Nephron progenitor cell (in vitro differentiated cells): ENCODE measurements at regions not wholly inside any gene's neighbourhood (a gene's known extent, or its start where the extent isn't known, plus 50 kb on each side); places are given as distances from the start of the nearest gene placed in this dataset.

ENCODE experiments used
- DNase-seq: peaks from one replicate; pipeline ENCODE4 v3.0.0; 2021
- H3K27ac Mint-ChIP-seq: 2 replicates; pipeline ENCODE4 v1.8.0; 2021; ENCODE audit warnings: mild to moderate bottlenecking, moderate library complexity, mixed read lengths
- H3K27me3 Mint-ChIP-seq: 2 replicates; pipeline ENCODE4 v1.8.0; 2021; ENCODE audit warnings: mild to moderate bottlenecking, low read depth, mixed read lengths; ENCODE audit not compliant: poor library complexity
- H3K36me3 Mint-ChIP-seq: 2 replicates; pipeline ENCODE4 v1.8.0; 2021; ENCODE audit warnings: low read depth, mixed read lengths
- H3K4me1 Mint-ChIP-seq: 2 replicates; pipeline ENCODE4 v1.8.0; 2021; ENCODE audit warnings: mixed read lengths
- H3K4me3 Mint-ChIP-seq: 2 replicates; pipeline ENCODE4 v1.8.0; 2021; ENCODE audit warnings: mild to moderate bottlenecking, moderate library complexity, mixed read lengths
- H3K9me3 Mint-ChIP-seq: 2 replicates; pipeline ENCODE4 v1.8.0; 2021; ENCODE audit warnings: mild to moderate bottlenecking, moderate library complexity, mixed read lengths
- CTCF ChIP-seq: fragments of 200-600 bp; sonication (generic); IDR thresholded peaks from 2 replicates; pipeline ENCODE4 v1.5.0; 2021; ENCODE audit warnings: antibody characterized with exemption

- H3K27ac Mint-ChIP-seq, result no peak overlapping the region
- no peak for DNase-seq
- H3K9me3 Mint-ChIP-seq, result no peaks in the 10 kb centered on the region
- no peak for TF ChIP-seq CTCF
- H3K4me1 Mint-ChIP-seq, result no peaks in the 10 kb centered on the region
- H3K36me3 Mint-ChIP-seq, result no peaks in the 10 kb centered on the region
- H3K4me3 Mint-ChIP-seq, result no peak overlapping the region
- no peaks in the 10 kb centered on the region for H3K27me3 Mint-ChIP-seq
Measured at GRCh38 chr14:26281280-26281998, 316.4 kb downstream of the NOVA1 start.

DNA sequence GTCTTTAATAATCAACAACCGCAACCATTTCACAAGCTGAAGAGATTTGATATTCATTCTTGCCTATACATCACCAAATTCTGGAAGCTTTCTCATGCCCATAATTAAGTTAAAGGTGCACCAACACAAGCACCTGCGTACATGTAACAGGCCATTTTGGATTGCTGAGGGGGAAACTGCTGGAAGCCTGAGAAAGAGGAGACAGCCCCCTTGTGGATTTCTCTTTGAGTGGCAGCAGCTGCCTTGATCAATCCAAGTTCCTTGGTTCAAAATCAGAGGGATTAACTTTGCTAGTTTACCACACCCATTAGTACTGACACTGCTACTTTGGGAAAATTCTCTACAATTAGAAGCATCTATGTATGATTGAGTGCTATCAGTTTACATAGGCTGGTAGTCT lies 321.1 kb downstream of the NOVA1 start:
- Mint-ChIP-seq H3K36me3 (no peaks in the 10 kb centered on the region), H3K4me1 (no peaks in the 10 kb centered on the region), H3K27ac (no peak overlapping the region), H3K4me3 (no peak overlapping the region), H3K27me3 (peaks cover 3% of the 10 kb centered on the region), H3K9me3 (no peaks in the 10 kb centered on the region)
- DNase-seq, result peak; percentile 27
- TF ChIP-seq CTCF, result peak; percentile 48

GRCh38 chr14:26265170-26265685 lies 332.6 kb downstream of the NOVA1 start:
- no peak overlapping the region for H3K27ac Mint-ChIP-seq
- no peaks in the 10 kb centered on the region for H3K4me1 Mint-ChIP-seq
- DNase-seq, result no peak

DNA sequence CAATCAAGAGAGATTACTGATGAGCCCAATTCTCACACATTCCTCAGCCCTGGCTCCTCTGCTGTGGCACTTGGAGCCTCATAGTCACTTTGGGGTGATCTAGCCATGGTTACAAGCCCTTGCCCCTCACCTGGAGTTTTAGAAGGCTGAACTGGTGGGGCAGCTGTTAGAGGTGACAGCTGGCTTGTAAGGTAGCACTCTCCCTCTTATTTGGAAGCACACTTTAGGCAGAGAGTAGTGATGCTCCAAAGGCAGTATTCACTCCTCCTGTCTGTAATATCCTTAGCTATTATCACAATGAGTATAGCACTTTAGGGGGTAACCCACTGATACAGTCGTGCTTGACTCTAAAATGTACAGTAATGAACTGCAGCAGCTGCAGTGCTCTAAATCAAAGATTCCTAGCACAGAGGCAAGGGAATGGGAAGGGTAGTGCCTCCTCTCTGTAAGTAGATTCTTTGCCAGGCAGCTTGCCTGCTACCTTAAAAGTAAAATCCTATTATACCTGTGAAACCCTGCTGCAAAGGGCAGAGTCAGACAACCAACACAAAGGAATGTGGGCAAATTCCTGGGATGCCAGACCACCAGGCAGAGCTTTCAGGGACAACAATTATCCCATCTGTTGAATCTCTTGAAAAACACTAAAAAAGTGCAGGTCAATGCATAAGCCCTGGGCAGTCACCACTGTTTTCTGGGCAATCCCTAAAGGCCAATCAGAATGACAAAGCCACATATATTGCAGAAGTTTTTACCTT lies 336.3 kb downstream of the NOVA1 start:
- DNase-seq, result no peak
- no peak for TF ChIP-seq CTCF

More at GRCh38 chr14:26265170-26265685, 332.6 kb downstream of the NOVA1 start:
- Mint-ChIP-seq H3K4me3 (no peak overlapping the region), H3K9me3 (peaks cover 7% of the 10 kb centered on the region), H3K27me3 (no peaks in the 10 kb centered on the region), H3K36me3 (peaks cover 4% of the 10 kb centered on the region)
- TF ChIP-seq CTCF, result no peak

GRCh38 chr14:26255213-26255612 lies 342.6 kb downstream of the NOVA1 start:
- H3K27me3 Mint-ChIP-seq, result peaks cover 3% of the 10 kb centered on the region

More for the DNA sequence above, 336.3 kb downstream of the NOVA1 start:
- Mint-ChIP-seq H3K27ac (no peak overlapping the region), H3K9me3 (peaks cover 7% of the 10 kb centered on the region), H3K4me3 (no peak overlapping the region), H3K27me3 (no peaks in the 10 kb centered on the region), H3K4me1 (no peaks in the 10 kb centered on the region), H3K36me3 (peaks cover 4% of the 10 kb centered on the region)

More at GRCh38 chr14:26255213-26255612, 342.6 kb downstream of the NOVA1 start:
- no peaks in the 10 kb centered on the region for H3K36me3 Mint-ChIP-seq
- no peak for DNase-seq
- H3K27ac Mint-ChIP-seq, result no peak overlapping the region
- TF ChIP-seq CTCF, result peak; percentile 22
- no peaks in the 10 kb centered on the region for H3K9me3 Mint-ChIP-seq
- no peak overlapping the region for H3K4me3 Mint-ChIP-seq
- no peaks in the 10 kb centered on the region for H3K4me1 Mint-ChIP-seq
